ENCODE measurements at regions not wholly inside any gene's neighbourhood (a gene's known extent, or its start where the extent isn't known, plus 50 kb on each side); places are given as distances from the start of the nearest gene placed in this dataset.

- Histone ChIP-seq H3K4me2 (ENCODE audit: low read length) (no peak overlapping the region), H3K4me3 (ENCODE audit: low read length) (no peak overlapping the region), H3K9me3 (replicated peaks; ENCODE audit: low read length) (no peaks in the 10 kb centered on the region), H3K9ac (ENCODE audit: low read depth, low read length) (no peak overlapping the region), H3K27me3 (ENCODE audit: control insufficient read depth, insufficient read depth, low read length) (no peaks in the 10 kb centered on the region), H3K36me3 (ENCODE audit: insufficient read depth, low read length) (no peaks in the 10 kb centered on the region), H3K4me1 (ENCODE audit: control insufficient read depth, insufficient read depth, low read length) (no peaks in the 10 kb centered on the region)
Observed at GRCh38 chr7:131124867-131125266, 202.8 kb upstream of the MKLN1 start.

GRCh38 chr7:131130324-131130723 is 197.4 kb upstream of the MKLN1 start:
- no peak overlapping the region for H3K9ac ChIP-seq (ENCODE audit: low read depth, low read length)
- H3K36me3 ChIP-seq (ENCODE audit: insufficient read depth, low read length): no peaks in the 10 kb centered on the region
- no peaks in the 10 kb centered on the region for H3K9me3 ChIP-seq (replicated peaks; ENCODE audit: low read length)
- no peaks in the 10 kb centered on the region for H3K27me3 ChIP-seq (ENCODE audit: control insufficient read depth, insufficient read depth, low read length)
- peaks cover 3% of the 10 kb centered on the region for H3K4me1 ChIP-seq (ENCODE audit: control insufficient read depth, insufficient read depth, low read length)
- no peak overlapping the region for H3K4me3 ChIP-seq (ENCODE audit: low read length)
- H3K4me2 ChIP-seq (ENCODE audit: low read length): no peak overlapping the region

DNA sequence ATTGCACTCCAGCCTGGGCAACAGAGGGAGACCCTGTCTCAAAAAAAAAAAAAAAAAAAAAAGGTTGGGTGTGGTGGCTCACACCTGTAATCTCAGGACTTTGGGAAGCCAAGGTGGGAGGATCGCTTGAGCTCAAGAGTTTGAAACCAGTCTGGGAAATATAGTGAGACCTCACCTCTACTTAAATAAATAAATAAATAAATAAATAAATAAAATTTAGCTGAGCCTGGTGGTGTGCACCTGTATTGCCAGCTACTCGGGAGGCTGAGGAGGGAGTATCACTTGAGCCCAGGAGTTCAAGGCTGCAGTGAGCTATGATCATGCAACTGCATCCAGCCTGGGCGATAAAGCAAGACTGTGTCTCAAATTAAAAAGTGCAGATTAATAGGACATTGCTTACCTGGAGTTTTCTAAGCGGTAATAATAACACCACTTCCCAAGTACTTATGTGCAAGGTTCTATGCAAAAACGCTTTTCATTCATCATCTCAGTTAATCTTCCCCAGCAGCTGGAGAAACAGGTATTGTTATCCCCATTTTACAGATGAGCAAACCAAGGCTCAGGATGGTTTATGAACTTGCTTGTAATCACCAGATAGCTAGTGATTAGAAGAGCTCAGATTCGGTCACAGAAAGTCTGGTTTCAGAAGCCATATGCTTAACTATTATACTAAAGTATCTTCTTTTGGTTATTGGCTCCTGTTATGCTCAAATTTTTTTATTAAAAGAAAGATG is 196.5 kb upstream of the MKLN1 start:
- Histone ChIP-seq H3K9ac (ENCODE audit: low read depth, low read length) (no peak overlapping the region), H3K27me3 (ENCODE audit: control insufficient read depth, insufficient read depth, low read length) (no peaks in the 10 kb centered on the region), H3K4me1 (ENCODE audit: control insufficient read depth, insufficient read depth, low read length) (peaks cover 3% of the 10 kb centered on the region), H3K4me2 (ENCODE audit: low read length) (no peak overlapping the region), H3K9me3 (replicated peaks; ENCODE audit: low read length) (no peaks in the 10 kb centered on the region), H3K36me3 (ENCODE audit: insufficient read depth, low read length) (no peaks in the 10 kb centered on the region), H3K4me3 (ENCODE audit: low read length) (no peak overlapping the region)

- H3K4me3 ChIP-seq (ENCODE audit: low read length): no peak overlapping the region
- no peak overlapping the region for H3K9ac ChIP-seq (ENCODE audit: low read depth, low read length)
- no peak overlapping the region for H3K4me2 ChIP-seq (ENCODE audit: low read length)
- no peaks in the 10 kb centered on the region for H3K9me3 ChIP-seq (replicated peaks; ENCODE audit: low read length)
- no peaks in the 10 kb centered on the region for H3K27me3 ChIP-seq (ENCODE audit: control insufficient read depth, insufficient read depth, low read length)
- no peaks in the 10 kb centered on the region for H3K36me3 ChIP-seq (ENCODE audit: insufficient read depth, low read length)
- peaks cover 3% of the 10 kb centered on the region for H3K4me1 ChIP-seq (ENCODE audit: control insufficient read depth, insufficient read depth, low read length)
Observed at GRCh38 chr7:131131746-131132431, 195.8 kb upstream of the MKLN1 start.

- H3K4me3 ChIP-seq (ENCODE audit: low read length): no peak overlapping the region
- no peaks in the 10 kb centered on the region for H3K27me3 ChIP-seq (ENCODE audit: control insufficient read depth, insufficient read depth, low read length)
- no peak overlapping the region for H3K4me2 ChIP-seq (ENCODE audit: low read length)
- H3K9ac ChIP-seq (ENCODE audit: low read depth, low read length): no peak overlapping the region
- peaks cover 3% of the 10 kb centered on the region for H3K4me1 ChIP-seq (ENCODE audit: control insufficient read depth, insufficient read depth, low read length)
- no peaks in the 10 kb centered on the region for H3K9me3 ChIP-seq (replicated peaks; ENCODE audit: low read length)
- no peaks in the 10 kb centered on the region for H3K36me3 ChIP-seq (ENCODE audit: insufficient read depth, low read length)
Observed at GRCh38 chr7:131139462-131139861, 188.2 kb upstream of the MKLN1 start.

GRCh38 chr7:131141443-131141967 is 186.2 kb upstream of the MKLN1 start:
- Histone ChIP-seq H3K27me3 (ENCODE audit: control insufficient read depth, insufficient read depth, low read length) (no peaks in the 10 kb centered on the region), H3K9ac (ENCODE audit: low read depth, low read length) (no peak overlapping the region), H3K9me3 (replicated peaks; ENCODE audit: low read length) (no peaks in the 10 kb centered on the region), H3K4me1 (ENCODE audit: control insufficient read depth, insufficient read depth, low read length) (peaks cover 4% of the 10 kb centered on the region), H3K36me3 (ENCODE audit: insufficient read depth, low read length) (no peaks in the 10 kb centered on the region), H3K4me2 (ENCODE audit: low read length) (no peak overlapping the region), H3K4me3 (ENCODE audit: low read length) (no peak overlapping the region)

GRCh38 chr7:131143869-131144268 is 183.8 kb upstream of the MKLN1 start:
- Histone ChIP-seq H3K4me2 (ENCODE audit: low read length) (no peak overlapping the region), H3K4me1 (ENCODE audit: control insufficient read depth, insufficient read depth, low read length) (peaks cover 8% of the 10 kb centered on the region), H3K27me3 (ENCODE audit: control insufficient read depth, insufficient read depth, low read length) (no peaks in the 10 kb centered on the region), H3K4me3 (ENCODE audit: low read length) (no peak overlapping the region), H3K36me3 (ENCODE audit: insufficient read depth, low read length) (no peaks in the 10 kb centered on the region), H3K9me3 (replicated peaks; ENCODE audit: low read length) (no peaks in the 10 kb centered on the region), H3K9ac (ENCODE audit: low read depth, low read length) (no peak overlapping the region)

DNA sequence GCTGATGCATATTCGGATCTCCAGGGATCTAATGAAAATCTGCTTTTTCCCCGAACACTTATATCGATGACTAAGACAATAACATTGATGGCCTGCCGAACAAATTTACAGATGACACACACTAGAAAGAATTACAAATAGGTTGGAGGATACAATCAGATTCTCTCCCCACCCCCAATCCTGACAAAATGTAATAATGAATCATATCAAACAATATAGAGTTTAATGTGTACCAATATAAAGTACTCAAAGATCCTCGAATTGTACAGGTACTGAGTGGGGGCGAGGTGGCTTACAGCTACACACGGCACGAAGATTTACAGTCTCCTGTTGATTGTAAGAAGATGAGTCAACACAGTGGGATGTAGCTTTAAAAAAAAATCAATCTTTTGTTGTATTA is 182.7 kb upstream of the MKLN1 start:
- no peak overlapping the region for H3K4me3 ChIP-seq (ENCODE audit: low read length)
- no peaks in the 10 kb centered on the region for H3K36me3 ChIP-seq (ENCODE audit: insufficient read depth, low read length)
- no peak overlapping the region for H3K4me2 ChIP-seq (ENCODE audit: low read length)
- no peak overlapping the region for H3K9ac ChIP-seq (ENCODE audit: low read depth, low read length)
- H3K9me3 ChIP-seq (replicated peaks; ENCODE audit: low read length): no peaks in the 10 kb centered on the region
- H3K27me3 ChIP-seq (ENCODE audit: control insufficient read depth, insufficient read depth, low read length): no peaks in the 10 kb centered on the region
- peaks cover 8% of the 10 kb centered on the region for H3K4me1 ChIP-seq (ENCODE audit: control insufficient read depth, insufficient read depth, low read length)

DNA sequence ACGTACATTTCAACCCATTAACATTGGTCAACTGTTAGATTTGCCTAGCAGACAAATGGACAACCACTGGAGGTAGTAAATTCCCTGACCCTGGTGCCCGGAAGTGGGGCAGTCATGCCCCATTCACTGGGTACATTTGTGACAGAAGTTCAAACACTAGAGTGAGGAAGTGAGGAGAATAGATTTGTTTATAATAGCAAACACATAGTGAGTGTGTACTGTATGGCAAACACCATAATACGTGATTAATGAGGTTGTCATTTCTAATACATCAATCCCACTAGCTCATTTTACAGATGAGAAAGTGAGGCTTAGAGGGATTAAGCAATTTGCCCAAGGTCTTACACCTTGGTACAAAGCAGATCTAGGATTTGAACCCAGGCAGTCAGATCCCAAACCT is 181.9 kb upstream of the MKLN1 start:
- H3K4me3 ChIP-seq (ENCODE audit: low read length): no peak overlapping the region
- no peak overlapping the region for H3K4me2 ChIP-seq (ENCODE audit: low read length)
- no peaks in the 10 kb centered on the region for H3K36me3 ChIP-seq (ENCODE audit: insufficient read depth, low read length)
- no peak overlapping the region for H3K9ac ChIP-seq (ENCODE audit: low read depth, low read length)
- no peaks in the 10 kb centered on the region for H3K27me3 ChIP-seq (ENCODE audit: control insufficient read depth, insufficient read depth, low read length)
- H3K4me1 ChIP-seq (ENCODE audit: control insufficient read depth, insufficient read depth, low read length): peaks cover 8% of the 10 kb centered on the region
- H3K9me3 ChIP-seq (replicated peaks; ENCODE audit: low read length): no peaks in the 10 kb centered on the region

DNA sequence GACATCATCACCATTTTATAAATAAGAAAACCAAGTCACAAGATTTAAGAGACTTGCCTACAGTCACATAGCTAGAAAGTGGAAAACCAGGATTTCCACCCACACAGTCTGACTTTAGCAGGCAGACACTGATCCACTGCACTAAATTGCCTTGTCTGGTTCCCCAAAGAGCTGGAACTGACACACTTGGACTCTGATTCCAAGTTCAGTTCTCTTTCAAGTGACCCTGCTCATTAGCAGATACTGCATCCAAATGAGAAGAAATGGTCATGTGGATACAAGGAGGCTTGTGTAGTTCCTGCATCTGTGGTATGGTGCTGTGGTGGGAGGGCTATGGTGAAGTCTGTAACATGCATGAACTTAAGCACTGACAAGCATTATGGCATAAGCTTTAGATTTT is 180.1 kb upstream of the MKLN1 start:
- H3K27me3 ChIP-seq (ENCODE audit: control insufficient read depth, insufficient read depth, low read length): no peaks in the 10 kb centered on the region
- H3K9ac ChIP-seq (ENCODE audit: low read depth, low read length): no peak overlapping the region

DNA sequence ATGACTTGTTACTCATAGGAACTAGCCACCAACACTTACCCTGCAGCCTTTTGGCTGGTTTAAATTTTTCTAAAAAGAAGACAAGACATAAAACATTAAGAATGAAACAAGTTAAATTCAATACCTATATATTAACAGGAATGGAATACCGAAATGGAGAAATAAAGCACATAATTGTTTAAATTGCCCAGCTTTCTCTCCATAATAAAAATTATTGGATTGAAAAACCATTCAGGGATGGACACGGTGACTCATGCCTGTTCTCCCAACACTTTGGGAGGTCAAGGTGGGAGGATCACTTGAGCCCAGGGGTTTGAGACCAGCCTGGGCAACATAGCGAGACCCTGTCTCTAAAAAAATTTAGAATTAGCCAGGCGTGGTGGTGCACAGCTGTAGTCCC is 179.4 kb upstream of the MKLN1 start:
- H3K4me2 ChIP-seq (ENCODE audit: low read length): no peak overlapping the region
- no peak overlapping the region for H3K4me3 ChIP-seq (ENCODE audit: low read length)
- peaks cover 8% of the 10 kb centered on the region for H3K4me1 ChIP-seq (ENCODE audit: control insufficient read depth, insufficient read depth, low read length)
- H3K9ac ChIP-seq (ENCODE audit: low read depth, low read length): no peak overlapping the region
- no peaks in the 10 kb centered on the region for H3K9me3 ChIP-seq (replicated peaks; ENCODE audit: low read length)
- no peaks in the 10 kb centered on the region for H3K36me3 ChIP-seq (ENCODE audit: insufficient read depth, low read length)
- no peaks in the 10 kb centered on the region for H3K27me3 ChIP-seq (ENCODE audit: control insufficient read depth, insufficient read depth, low read length)

More for the DNA sequence above, 180.1 kb upstream of the MKLN1 start:
- H3K4me2 ChIP-seq (ENCODE audit: low read length): no peak overlapping the region
- no peaks in the 10 kb centered on the region for H3K36me3 ChIP-seq (ENCODE audit: insufficient read depth, low read length)
- peaks cover 8% of the 10 kb centered on the region for H3K4me1 ChIP-seq (ENCODE audit: control insufficient read depth, insufficient read depth, low read length)
- H3K9me3 ChIP-seq (replicated peaks; ENCODE audit: low read length): no peaks in the 10 kb centered on the region
- no peak overlapping the region for H3K4me3 ChIP-seq (ENCODE audit: low read length)

All from skeletal muscle satellite cell (primary cell).